Keratinocyte (primary cell): ENCODE measurements at regions not wholly inside any gene's neighbourhood (a gene's known extent, or its start where the extent isn't known, plus 50 kb on each side); places are given as distances from the start of the nearest gene placed in this dataset.

Experiments
- EZH2 ChIP-seq: IDR thresholded peaks from one replicate; pipeline ENCODE4 v1.6.1; 2012; ENCODE audit warnings: inconsistent platforms, mild to moderate bottlenecking, low read length, moderate library complexity
- TF ChIP-seq, protein P1 (sequence below), 3 experiments: IDR thresholded peaks in 1 of 3; conservative IDR thresholded peaks in 1 of 3; optimal IDR thresholded peaks in 1 of 3; 2 replicates in 2 of 3; 3 replicates in 1 of 3; pipeline versions ENCODE3 to v1.5.1; 2011; ENCODE audit warnings: low read length in 3 of 3, mild to moderate bottlenecking in 3 of 3, moderate library complexity in 2 of 3, control low read depth in 1 of 3, inconsistent platforms in 1 of 3; ENCODE audit not compliant: insufficient read depth in 2 of 3; ENCODE audit errors: extremely low read depth in 1 of 3

DNA sequence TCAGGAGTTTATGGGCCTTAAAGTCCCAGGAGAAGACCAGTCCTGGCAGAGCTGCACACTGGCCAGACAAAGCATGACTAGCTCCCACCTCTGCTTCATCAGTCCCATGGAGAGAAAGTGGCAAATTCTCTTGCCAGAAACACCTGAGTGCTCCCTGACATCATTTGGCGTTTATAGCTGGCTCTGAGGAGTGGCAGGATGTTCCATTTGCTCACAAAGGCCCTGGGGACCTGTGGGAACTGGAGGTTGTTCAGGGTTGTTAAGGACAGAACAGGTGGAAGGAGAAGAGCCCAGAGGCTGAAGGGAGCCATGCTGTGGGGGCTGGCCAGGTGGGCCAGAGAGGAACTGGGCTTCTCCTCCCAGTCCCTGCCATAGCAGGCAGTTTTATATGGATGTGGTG, 56.1 kb downstream of the RPL37A start:
- TF ChIP-seq, protein P1, sequence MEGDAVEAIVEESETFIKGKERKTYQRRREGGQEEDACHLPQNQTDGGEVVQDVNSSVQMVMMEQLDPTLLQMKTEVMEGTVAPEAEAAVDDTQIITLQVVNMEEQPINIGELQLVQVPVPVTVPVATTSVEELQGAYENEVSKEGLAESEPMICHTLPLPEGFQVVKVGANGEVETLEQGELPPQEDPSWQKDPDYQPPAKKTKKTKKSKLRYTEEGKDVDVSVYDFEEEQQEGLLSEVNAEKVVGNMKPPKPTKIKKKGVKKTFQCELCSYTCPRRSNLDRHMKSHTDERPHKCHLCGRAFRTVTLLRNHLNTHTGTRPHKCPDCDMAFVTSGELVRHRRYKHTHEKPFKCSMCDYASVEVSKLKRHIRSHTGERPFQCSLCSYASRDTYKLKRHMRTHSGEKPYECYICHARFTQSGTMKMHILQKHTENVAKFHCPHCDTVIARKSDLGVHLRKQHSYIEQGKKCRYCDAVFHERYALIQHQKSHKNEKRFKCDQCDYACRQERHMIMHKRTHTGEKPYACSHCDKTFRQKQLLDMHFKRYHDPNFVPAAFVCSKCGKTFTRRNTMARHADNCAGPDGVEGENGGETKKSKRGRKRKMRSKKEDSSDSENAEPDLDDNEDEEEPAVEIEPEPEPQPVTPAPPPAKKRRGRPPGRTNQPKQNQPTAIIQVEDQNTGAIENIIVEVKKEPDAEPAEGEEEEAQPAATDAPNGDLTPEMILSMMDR (optimal IDR thresholded peaks at IDR 0.05 in 1 of 3, IDR thresholded peaks at IDR 0.05 in 1 of 3, conservative IDR thresholded peaks at IDR 0.05 in 1 of 3; ENCODE audit: extremely low read depth in 1 of 3, insufficient read depth in 2 of 3, low read length in 3 of 3), result no peak
- no peak for TF ChIP-seq EZH2
